GM19463 (cell line): ENCODE measurements at regions not wholly inside any gene's neighbourhood (a gene's known extent, or its start where the extent isn't known, plus 50 kb on each side); places are given as distances from the start of the nearest gene placed in this dataset.
"Not testable (repeated sequence)": the region's sequence is repeated elsewhere in the genome, so short reads cannot be mapped to it uniquely, and the experiment has no call there.

Source experiments
- ATAC-seq: cut with Tn5 transposase; IDR thresholded peaks from one replicate; pipeline ENCODE4 v1.9.1; 2021; ENCODE audit warnings: mild to moderate bottlenecking, moderate library complexity; ENCODE audit not compliant: unreplicated experiment

GRCh38 chr3:147244397-147244796 lies 161.9 kb downstream of the ZIC4 start:
- ATAC-seq: no peak

- ATAC-seq: no peak
Observed at GRCh38 chr3:147240581-147240980, 165.8 kb downstream of the ZIC4 start.

- no peak for ATAC-seq
Observed at GRCh38 chr3:147237991-147238390, 168.4 kb downstream of the ZIC4 start.

- ATAC-seq: not testable (repeated sequence)
Observed at GRCh38 chr3:147231980-147232379, 174.4 kb downstream of the ZIC4 start.

GRCh38 chr3:147231111-147231510 lies 175.2 kb downstream of the ZIC4 start:
- no peak for ATAC-seq

GRCh38 chr3:147222291-147222690 lies 184.1 kb downstream of the ZIC4 start:
- ATAC-seq: no peak

GRCh38 chr3:147218965-147219364 lies 187.4 kb downstream of the ZIC4 start:
- ATAC-seq: no peak

- ATAC-seq: no peak
Observed at GRCh38 chr3:147216143-147216673, 190.1 kb downstream of the ZIC4 start.

GRCh38 chr3:147215660-147216059 lies 190.7 kb downstream of the ZIC4 start:
- no peak for ATAC-seq

- no peak for ATAC-seq
Observed at GRCh38 chr3:147213633-147214032, 192.7 kb downstream of the ZIC4 start.

GRCh38 chr3:147210676-147211075 lies 195.7 kb downstream of the ZIC4 start:
- ATAC-seq: no peak

- ATAC-seq: no peak
Observed at GRCh38 chr3:147201086-147201485, 205.3 kb downstream of the ZIC4 start.

- ATAC-seq: no peak
Observed at GRCh38 chr3:147200545-147200944, 205.8 kb downstream of the ZIC4 start.

GRCh38 chr3:147197739-147198138 lies 208.6 kb downstream of the ZIC4 start:
- ATAC-seq: no peak

- no peak for ATAC-seq
Observed at GRCh38 chr3:147195887-147196286, 210.5 kb downstream of the ZIC4 start.

- peak; percentile 67 for ATAC-seq
Observed at GRCh38 chr3:147191795-147192385, 214.5 kb downstream of the ZIC4 start.

GRCh38 chr3:147189016-147189415 lies 217.3 kb downstream of the ZIC4 start:
- ATAC-seq: no peak

GRCh38 chr3:147187687-147188086 lies 218.7 kb downstream of the ZIC4 start:
- no peak for ATAC-seq

GRCh38 chr3:147185781-147186180 lies 220.6 kb downstream of the ZIC4 start:
- no peak for ATAC-seq

GRCh38 chr3:147184794-147185193 lies 221.5 kb downstream of the ZIC4 start:
- no peak for ATAC-seq

- ATAC-seq: no peak
Observed at GRCh38 chr3:147173257-147173656, 233.1 kb downstream of the ZIC4 start.

GRCh38 chr3:147162743-147163142 lies 243.6 kb downstream of the ZIC4 start:
- no peak for ATAC-seq

GRCh38 chr3:147161833-147162232 lies 244.5 kb downstream of the ZIC4 start:
- ATAC-seq: no peak
